ENCODE measurements at regions not wholly inside any gene's neighbourhood (a gene's known extent, or its start where the extent isn't known, plus 50 kb on each side); places are given as distances from the start of the nearest gene placed in this dataset.

DNA sequence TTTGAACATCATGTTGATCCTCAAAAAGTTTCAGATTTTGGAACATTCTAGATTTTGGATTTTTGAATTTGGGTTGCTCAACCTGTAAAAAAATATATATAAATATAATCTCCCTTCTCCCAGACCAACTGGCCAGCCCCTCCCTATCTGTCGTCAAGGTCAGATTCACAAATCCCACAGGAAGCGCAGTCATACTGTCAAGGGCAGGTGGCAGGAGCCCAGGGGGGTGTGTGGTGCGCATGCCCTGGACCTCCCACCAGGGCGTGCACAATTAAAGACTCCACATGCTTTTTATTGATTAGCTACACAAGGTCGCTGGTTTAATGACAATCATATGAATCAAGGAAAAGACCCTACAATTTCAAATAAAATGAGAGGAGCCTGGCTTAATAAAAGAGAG lies 77.0 kb upstream of the EEPD1 start:
- DNase-seq = no peak

DNA sequence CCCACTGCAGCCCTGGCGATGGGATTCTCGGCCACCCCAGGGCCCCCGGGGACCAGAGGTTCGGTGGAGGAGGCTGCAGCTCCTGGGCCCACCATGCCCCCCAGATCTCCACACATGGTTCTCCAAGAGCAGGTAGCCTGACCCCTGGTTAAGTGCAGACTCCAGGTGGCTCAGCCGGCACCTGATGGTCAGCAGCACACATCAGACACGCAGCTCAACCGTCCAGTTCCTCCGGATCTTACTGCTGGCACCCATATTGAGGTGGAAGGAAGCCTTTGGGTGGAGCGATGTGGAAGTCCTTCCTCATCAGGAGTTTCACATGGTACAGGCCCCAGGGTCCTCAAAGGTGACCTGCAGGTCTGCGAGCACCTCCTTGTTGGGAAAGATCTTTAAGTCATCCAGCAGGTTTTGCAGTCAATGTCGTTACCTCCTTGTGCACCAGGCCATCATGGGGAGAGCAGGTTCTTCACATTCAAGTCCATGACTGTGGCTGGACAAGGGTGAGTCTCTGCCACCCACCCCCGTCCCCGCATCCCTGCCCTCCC lies 74.2 kb upstream of the EEPD1 start:
- DNase-seq = no peak

DNA sequence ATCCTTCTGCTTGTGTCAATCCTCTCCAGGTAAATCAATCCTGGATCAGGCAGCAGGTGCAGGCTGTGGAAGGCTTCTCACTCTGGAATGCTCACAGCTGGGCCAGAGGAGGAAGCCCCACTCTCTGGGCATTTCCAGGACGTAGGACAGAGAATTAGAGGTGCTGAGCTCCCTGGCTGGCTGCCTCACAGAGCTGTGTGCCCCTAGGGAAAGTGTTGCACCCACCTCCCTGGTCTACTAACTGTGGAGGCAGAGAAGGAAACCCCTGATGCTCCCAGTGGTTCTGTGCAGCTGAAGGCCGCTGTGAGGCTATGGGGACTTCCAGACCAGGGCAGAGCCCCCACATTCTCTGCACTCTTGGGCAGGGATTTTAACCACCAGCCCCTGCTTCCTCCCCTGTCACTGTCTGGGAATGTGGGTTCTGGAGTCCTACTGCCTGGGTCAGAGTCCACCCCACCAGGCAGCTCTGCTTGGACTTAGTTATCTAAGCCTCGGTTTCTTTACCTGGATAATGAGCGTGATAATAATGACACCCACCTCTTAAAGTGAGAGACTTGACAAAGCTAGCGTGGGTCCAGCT lies 73.5 kb upstream of the EEPD1 start:
- DNase-seq = no peak

DNA sequence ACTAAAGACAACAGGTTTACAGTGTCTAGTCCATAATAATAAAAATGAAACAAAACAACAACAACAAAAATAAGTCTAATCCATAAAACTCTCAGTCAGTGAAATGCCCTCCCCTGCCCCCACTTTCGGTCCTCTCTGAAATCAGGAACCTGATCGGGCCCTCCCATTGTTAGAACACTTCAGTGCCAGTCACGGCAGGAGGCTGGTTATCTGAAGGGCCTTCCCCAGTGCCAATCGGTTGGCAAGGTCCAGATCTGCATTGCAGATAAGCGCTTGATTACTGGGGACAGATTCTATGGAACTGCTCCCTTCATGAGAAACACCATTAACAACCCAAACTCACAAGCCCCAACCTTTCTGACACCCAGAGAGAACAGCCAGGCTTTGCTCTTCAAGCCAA lies 72.2 kb upstream of the EEPD1 start:
- DNase-seq = no peak

DNA sequence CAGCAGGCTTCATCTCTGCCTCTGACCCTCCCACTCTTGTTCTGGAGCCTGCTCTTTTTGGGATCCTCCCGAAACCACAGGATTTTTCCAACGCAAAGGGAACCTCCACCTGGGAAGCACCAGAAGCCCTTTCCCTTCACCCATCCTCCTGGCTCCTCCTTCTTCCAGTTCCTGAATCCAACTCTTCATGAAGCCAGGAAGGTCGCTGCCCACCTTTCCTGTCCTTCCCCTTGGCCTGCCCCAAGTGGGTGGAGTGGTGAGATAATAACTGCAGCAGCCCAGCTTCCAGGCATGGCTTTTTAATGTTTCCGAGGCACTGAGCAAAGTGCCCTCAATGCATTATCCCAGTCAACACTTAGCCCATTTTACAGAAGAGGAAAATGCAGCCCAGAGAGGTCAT lies 70.8 kb upstream of the EEPD1 start:
- DNase-seq = no peak

GRCh38 chr7:36082910-36083309 lies 70.1 kb upstream of the EEPD1 start:
- DNase-seq = no peak

DNA sequence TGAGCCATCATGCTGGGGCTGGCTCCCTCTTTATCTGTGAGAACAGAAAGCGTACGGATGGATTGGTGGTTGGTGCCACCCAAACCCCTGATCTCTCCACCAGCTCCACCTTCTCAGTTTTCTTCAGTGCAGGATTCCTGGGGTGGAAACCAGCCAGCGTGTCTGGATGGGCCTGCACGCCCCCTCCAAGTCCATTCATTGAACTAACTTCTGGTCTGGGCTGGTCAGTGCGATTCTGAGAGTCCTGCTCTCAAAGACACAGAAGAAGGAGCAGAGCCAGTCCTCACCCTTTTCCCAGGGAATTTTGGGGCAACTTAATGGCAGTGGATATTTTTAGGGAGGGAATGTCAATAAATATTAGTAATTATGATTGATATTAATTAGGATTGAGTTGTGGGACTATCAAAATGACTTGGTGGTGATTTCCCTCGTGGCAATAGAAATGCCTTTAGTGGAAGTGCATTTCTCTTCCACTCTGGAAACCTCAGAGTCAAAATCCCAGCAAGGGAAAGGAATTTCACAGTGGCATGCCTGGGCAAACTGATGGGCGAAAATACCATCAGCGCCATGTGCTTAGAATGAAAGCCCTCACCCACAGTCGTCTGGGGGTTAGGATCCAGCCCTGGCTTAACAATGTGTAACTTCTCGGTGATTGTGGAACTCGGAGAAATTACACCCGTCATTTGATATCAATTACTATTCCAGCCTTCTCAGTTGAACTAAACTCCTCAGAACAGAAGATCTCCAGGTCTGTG lies 69.3 kb upstream of the EEPD1 start:
- DNase-seq = no peak

DNA sequence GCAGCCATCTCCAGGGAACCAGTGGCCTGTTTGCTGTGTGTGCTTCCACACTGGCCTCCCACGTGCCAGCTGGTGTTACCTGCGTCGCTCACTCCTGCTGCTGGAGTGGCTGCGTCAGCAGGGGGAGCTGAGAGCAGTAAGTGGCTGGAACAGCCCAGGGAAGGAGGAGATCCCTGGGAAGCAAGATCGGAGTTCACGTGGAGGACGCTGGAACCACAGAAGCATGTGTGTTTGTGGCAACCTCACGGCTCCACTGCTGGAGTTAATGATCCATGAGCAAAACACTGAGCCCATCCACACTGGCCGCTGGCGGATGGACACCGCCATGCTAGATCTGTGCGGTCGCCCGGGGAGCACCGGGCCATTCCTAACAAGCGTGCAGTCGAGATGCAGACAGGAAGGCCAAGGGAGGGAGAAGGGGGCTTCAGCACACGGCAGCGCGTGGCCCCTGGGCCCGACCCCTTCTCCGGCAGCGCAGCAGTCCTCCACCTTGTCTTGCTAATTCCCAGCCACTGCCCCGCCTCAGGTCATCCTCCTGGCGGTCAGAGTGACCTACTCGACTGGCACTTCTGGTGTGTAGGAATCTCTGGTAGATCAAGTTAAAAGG lies 68.5 kb upstream of the EEPD1 start:
- no peak for DNase-seq

GRCh38 chr7:36085096-36085495 lies 68.0 kb upstream of the EEPD1 start:
- DNase-seq = no peak

DNA sequence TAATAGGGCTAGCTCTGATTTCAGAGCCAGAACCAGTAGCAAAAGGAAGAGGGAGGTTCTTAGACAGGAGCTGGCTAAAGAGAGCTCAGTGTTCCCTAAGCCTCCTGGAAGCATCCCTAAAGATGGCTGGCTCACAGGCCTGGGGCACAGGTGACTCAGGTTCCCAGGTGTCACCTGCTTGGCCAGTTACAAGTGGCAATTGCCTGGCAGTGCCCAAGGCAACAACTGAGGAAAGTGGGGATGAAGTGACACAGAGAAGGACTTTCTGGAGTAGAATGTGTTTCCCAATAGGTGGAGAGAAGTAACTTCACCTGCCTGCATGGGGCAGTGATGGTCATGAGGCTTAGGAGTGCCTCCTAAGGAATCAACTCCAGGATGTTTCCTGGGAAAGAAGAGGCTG lies 66.5 kb upstream of the EEPD1 start:
- no peak for DNase-seq

- DNase-seq = no peak
Measured at GRCh38 chr7:36088553-36088952, 64.5 kb upstream of the EEPD1 start.

- DNase-seq = no peak
Measured at GRCh38 chr7:36088966-36089365, 64.1 kb upstream of the EEPD1 start.

GRCh38 chr7:36090976-36091873 lies 61.8 kb upstream of the EEPD1 start:
- DNase-seq = no peak

- no peak for DNase-seq
Measured at GRCh38 chr7:36091874-36092176, 61.2 kb upstream of the EEPD1 start.

DNA sequence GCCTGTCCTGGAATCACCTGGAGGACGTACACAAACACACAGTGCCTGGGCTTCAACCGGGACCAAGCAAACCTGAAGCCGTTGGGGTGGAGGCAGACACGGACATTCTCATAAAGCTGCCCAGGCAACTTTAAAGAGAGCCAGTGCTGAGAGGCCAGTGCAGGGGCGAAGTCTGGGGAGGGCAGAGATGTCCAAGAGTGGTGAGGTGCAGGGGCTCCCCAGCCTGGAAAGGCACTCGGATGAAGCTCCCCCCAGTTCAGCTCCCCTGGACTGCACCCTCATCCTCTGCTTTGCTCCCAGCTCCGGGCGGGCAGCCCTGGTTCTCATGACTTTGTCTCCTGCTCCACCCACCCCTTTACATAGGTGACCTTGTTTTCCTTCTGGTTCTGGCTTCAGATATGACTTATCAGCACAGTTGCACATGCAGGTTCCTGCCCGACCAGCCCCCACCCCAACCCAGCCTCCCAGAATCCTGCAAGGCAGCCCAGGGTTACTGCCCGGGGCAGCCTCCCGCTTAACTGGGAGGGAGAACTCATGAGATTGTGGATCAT lies 60.8 kb upstream of the EEPD1 start:
- no peak for DNase-seq

- DNase-seq = no peak
Measured at GRCh38 chr7:36096460-36097095, 56.5 kb upstream of the EEPD1 start.

- DNase-seq = no peak
Measured at GRCh38 chr7:36098096-36098495, 55.0 kb upstream of the EEPD1 start.

- no peak for DNase-seq
Measured at GRCh38 chr7:36100226-36100625, 52.8 kb upstream of the EEPD1 start.

GRCh38 chr7:36100634-36101033 lies 52.4 kb upstream of the EEPD1 start:
- DNase-seq = no peak

Measured in stimulated activated CD4-positive, alpha-beta T cell treated with anti-CD3 and anti-CD28 coated beads, Interleukin-2, amount 100 ng/mL, for 24 hours (primary cell).